T-helper 2 cell treated with Interferon-gamma antibody and Interleukin-4, amounts not matched to agents 100 ng/mL and 5 ng/mL, for 36 hours (primary cell): ENCODE measurements at regions not wholly inside any gene's neighbourhood (a gene's known extent, or its start where the extent isn't known, plus 50 kb on each side); places are given as distances from the start of the nearest gene placed in this dataset.
"Not testable (repeated sequence)": the region's sequence is repeated elsewhere in the genome, so short reads cannot be mapped to it uniquely, and the experiment has no call there.

Source experiments
- intact Hi-C: fragments of 100-400 bp; cut with micrococcal nuclease; formaldehyde crosslinking; loops from one replicate; pipeline ENCODE4 v1.15.1; 2023

GRCh38 chr6:1445650-1446330, 56.4 kb downstream of the FOXF2 start:
- intact Hi-C loops: no loop called here

GRCh38 chr6:1449896-1450295, 60.5 kb downstream of the FOXF2 start:
- intact Hi-C loops: no loop called here

GRCh38 chr6:1453024-1453423, 63.6 kb downstream of the FOXF2 start:
- intact Hi-C loops: no loop called here

- intact Hi-C loops: not testable (repeated sequence)
Observed at GRCh38 chr6:1456816-1457215, 67.4 kb downstream of the FOXF2 start.

- intact Hi-C loops: no loop called here
Observed at GRCh38 chr6:1461207-1461606, 71.8 kb downstream of the FOXF2 start.

- intact Hi-C loops: no loop called here
Observed at GRCh38 chr6:1461736-1462135, 72.4 kb downstream of the FOXF2 start.

- intact Hi-C loops: no loop called here
Observed at GRCh38 chr6:1463275-1463674, 73.9 kb downstream of the FOXF2 start.

- intact Hi-C loops: no loop called here
Observed at GRCh38 chr6:1463751-1464426, 74.5 kb downstream of the FOXF2 start.

- intact Hi-C loops: no loop called here
Observed at GRCh38 chr6:1464781-1465370, 75.5 kb downstream of the FOXF2 start.

GRCh38 chr6:1468126-1468525, 78.8 kb downstream of the FOXF2 start:
- intact Hi-C loops: no loop called here

GRCh38 chr6:1470040-1470439, 80.7 kb downstream of the FOXF2 start:
- intact Hi-C loops: no loop called here

- intact Hi-C loops: no loop called here
Observed at GRCh38 chr6:1472643-1473042, 83.3 kb downstream of the FOXF2 start.

GRCh38 chr6:1473166-1473565, 83.8 kb downstream of the FOXF2 start:
- intact Hi-C loops: no loop called here

GRCh38 chr6:1473598-1473997, 84.2 kb downstream of the FOXF2 start:
- intact Hi-C loops: no loop called here

GRCh38 chr6:1474205-1474604, 84.8 kb downstream of the FOXF2 start:
- intact Hi-C loops: no loop called here

- intact Hi-C loops: no loop called here
Observed at GRCh38 chr6:1475174-1475573, 85.8 kb downstream of the FOXF2 start.

GRCh38 chr6:1477432-1478090, 88.2 kb downstream of the FOXF2 start:
- intact Hi-C loops: no loop called here

- intact Hi-C loops: not testable (repeated sequence)
Observed at GRCh38 chr6:1478163-1478826, 88.9 kb downstream of the FOXF2 start.

GRCh38 chr6:1479095-1479494, 89.7 kb downstream of the FOXF2 start:
- intact Hi-C loops: no loop called here

- intact Hi-C loops: no loop called here
Observed at GRCh38 chr6:1479601-1480221, 90.3 kb downstream of the FOXF2 start.

GRCh38 chr6:1481286-1481685, 91.9 kb downstream of the FOXF2 start:
- intact Hi-C loops: no loop called here
